HCT116 (cell line): ENCODE measurements at regions not wholly inside any gene's neighbourhood (a gene's known extent, or its start where the extent isn't known, plus 50 kb on each side); places are given as distances from the start of the nearest gene placed in this dataset.

Source experiments
- ATAC-seq: fragments of 200-7000 bp; cut with Tn5 transposase; 2 replicates; pipeline ENCODE4 v1.9.1; 2020; ENCODE audit warnings: mild to moderate bottlenecking, moderate library complexity
- BruUV-seq: library from RNA; stranded (reverse); fragments of 400-500 nt; replicated peaks from 2 replicates; lab custom pipeline; 2021; lab: Mats Ljungman, UMichigan
- CTCF ChIA-PET: fragments of 300-600 bp; sonication (Branson Sonifier 250); formaldehyde crosslinking; loops from one replicate; lab custom pipeline; 2021; ENCODE audit warnings: antibody characterized with exemption; lab: Charles Lee
- POLR2A ChIA-PET: fragments of 300-600, 350-600 bp; sonication (Branson Sonifier 250); formaldehyde crosslinking; loops from one replicate; lab custom pipeline; 2021; ENCODE audit warnings: antibody characterized with exemption; lab: Charles Lee
- RAD21 ChIA-PET, 2 experiments: fragments of 300-600 bp; sonication (Branson Sonifier 250); formaldehyde crosslinking; loops; one replicate each; lab custom pipeline; 2023; ENCODE audit warnings: low total read pairs in 2 of 2; ENCODE audit not compliant: uncharacterized antibody in 2 of 2, unreplicated experiment in 2 of 2, low non-redundant PET in 1 of 2; lab: Charles Lee
- DNase-seq: peaks from one replicate; pipeline ENCODE4 v3.0.0-alpha.2; 2010; ENCODE audit warnings: low read depth, low spot score
- H2AFZ ChIP-seq: fragments of 200-600 bp; shearing (Covaris generic), sonication (generic); 2 replicates; pipeline ENCODE4 v1.6.1; 2017; ENCODE audit warnings: low read depth, mixed run types, mixed read lengths, antibody characterized with exemption, low read length; ENCODE audit not compliant: poor library complexity, severe bottlenecking
- H3K27ac ChIP-seq: 2 replicates; pipeline ENCODE4 v1.5.1; 2012; ENCODE audit warnings: low read depth, low read length
- H3K27me3 ChIP-seq: fragments of 200-600 bp; sonication (generic); 2 replicates; pipeline ENCODE4 v1.6.1; 2016; ENCODE audit warnings: mixed run types, low read length, mixed read lengths; ENCODE audit not compliant: insufficient read depth
- H3K36me3 ChIP-seq, 2 experiments: fragments of 200-500 bp in 1 of 2; fragments of 200-600 bp in 1 of 2; sonication (Bioruptor generic) in 1 of 2; sonication (generic) in 1 of 2; 2 replicates each; pipeline versions ENCODE4 v1.5.1 to v1.6.1; 2014 to 2016; ENCODE audit warnings: low read length in 2 of 2, inconsistent platforms in 1 of 2, mixed read lengths in 1 of 2, mixed run types in 1 of 2; ENCODE audit not compliant: insufficient read depth in 2 of 2, control insufficient read depth in 1 of 2
- H3K4me1 ChIP-seq, 2 experiments: fragments of 200-600 bp in 1 of 2; sonication (generic) in 1 of 2; 2 replicates each; pipeline versions ENCODE4 v1.5.1 to v1.6.1; 2012 to 2017; ENCODE audit warnings: low read length in 2 of 2, inconsistent platforms in 1 of 2, mild to moderate bottlenecking in 1 of 2, mixed read lengths in 1 of 2, mixed run types in 1 of 2, moderate library complexity in 1 of 2; ENCODE audit not compliant: insufficient read depth in 2 of 2, control insufficient read depth in 1 of 2
- H3K4me2 ChIP-seq: fragments of 200-600 bp; sonication (generic); 2 replicates; pipeline ENCODE4 v1.6.1; 2017; ENCODE audit warnings: mixed run types, low read length, mixed read lengths
- H3K4me3 ChIP-seq, 2 experiments: fragments of 200-600 bp in 1 of 2; sonication (generic) in 1 of 2; replicated peaks in 1 of 2; 2 replicates each; pipeline ENCODE4 v1.5.1; 2011 to 2016; ENCODE audit warnings: low read length in 2 of 2, control low read depth in 1 of 2, low read depth in 1 of 2, mild to moderate bottlenecking in 1 of 2, mixed read lengths in 1 of 2, mixed run types in 1 of 2
- H3K79me2 ChIP-seq: fragments of 200-600 bp; sonication (generic); 2 replicates; pipeline ENCODE4 v1.6.1; 2017; ENCODE audit warnings: mild to moderate bottlenecking, mixed run types, low read length, moderate library complexity, mixed read lengths; ENCODE audit not compliant: insufficient read depth
- H3K9ac ChIP-seq: fragments of 200-600 bp; sonication (generic); 2 replicates; pipeline ENCODE4 v1.6.1; 2016; ENCODE audit warnings: low read length, mixed read lengths
- H3K9me2 ChIP-seq: fragments of 200-600 bp; sonication (generic), shearing (Covaris generic); 2 replicates; pipeline ENCODE4 v1.6.1; 2017; ENCODE audit warnings: mixed run types, mild to moderate bottlenecking, moderate library complexity; ENCODE audit not compliant: insufficient read depth
- H3K9me3 ChIP-seq, 2 experiments: fragments of 200-500 bp in 1 of 2; fragments of 200-600 bp in 1 of 2; sonication (Bioruptor generic) in 1 of 2; sonication (generic) in 1 of 2; 2 replicates each; pipeline ENCODE4 v1.6.1; 2014 to 2017; ENCODE audit warnings: low read length in 2 of 2, mixed read lengths in 2 of 2, inconsistent platforms in 1 of 2, low read depth in 1 of 2, mild to moderate bottlenecking in 1 of 2, mixed run types in 1 of 2, moderate library complexity in 1 of 2; ENCODE audit not compliant: control insufficient read depth in 1 of 2, insufficient read depth in 1 of 2
- H4K20me1 ChIP-seq: fragments of 200-600 bp; sonication (generic), shearing (Covaris generic); 2 replicates; pipeline ENCODE4 v1.6.1; 2017; ENCODE audit warnings: mixed run types, mild to moderate bottlenecking, moderate library complexity; ENCODE audit not compliant: insufficient read depth
- EGR1 ChIP-seq: IDR thresholded peaks from 2 replicates; pipeline ENCODE4 v1.6.1; 2012; ENCODE audit warnings: low read depth
- ELF1 ChIP-seq: IDR thresholded peaks from 2 replicates; pipeline ENCODE4 v1.6.1; 2012; ENCODE audit warnings: low read depth, borderline replicate concordance
- EZH2 ChIP-seq: fragments of 200-600 bp; sonication (generic); IDR thresholded peaks from 2 replicates; pipeline ENCODE4 v1.6.1; 2017; ENCODE audit warnings: antibody characterized with exemption, mixed run types
- FOSL1 ChIP-seq: IDR thresholded peaks from 2 replicates; pipeline ENCODE4 v1.6.1; 2012; ENCODE audit warnings: low read depth
- POLR2A ChIP-seq: IDR thresholded peaks from 2 replicates; pipeline ENCODE4 v1.7.0; 2011; ENCODE audit warnings: borderline replicate concordance; ENCODE audit not compliant: insufficient read depth, insufficient read length; ENCODE audit errors: extremely low read depth
- REST ChIP-seq: IDR thresholded peaks from 2 replicates; pipeline ENCODE4 v1.6.1; 2012; ENCODE audit warnings: low read depth
- SRF ChIP-seq: IDR thresholded peaks from 2 replicates; pipeline ENCODE4 v1.6.1; 2012; ENCODE audit warnings: low read depth
- intact Hi-C: fragments of 100-400 bp; cut with micrococcal nuclease; formaldehyde crosslinking; loops from 2 replicates; pipeline ENCODE4 v1.10.0; 2022
- TF ChIP-seq, protein P1 (sequence below): IDR thresholded peaks from 2 replicates; pipeline ENCODE4 v1.6.1; 2012

GRCh38 chr5:89045216-89045615 is 162.2 kb upstream of the MEF2C start:
- no peaks in the 10 kb centered on the region for H4K20me1 ChIP-seq
- ChIA-PET RAD21 (no interaction called here), POLR2A (no interaction called here), CTCF (no interaction called here)
- H3K27ac ChIP-seq: no peak overlapping the region
- H3K9ac ChIP-seq: no peak overlapping the region
- H3K27me3 ChIP-seq: no peaks in the 10 kb centered on the region
- intact Hi-C loops: no loop called here
- BruUV-seq: no TSS peak
- no peak overlapping the region for H3K4me2 ChIP-seq
- no peak for ATAC-seq
- no peaks in the 10 kb centered on the region for H3K9me3 ChIP-seq
- DNase-seq: no peak
- H3K4me3 ChIP-seq: no peak overlapping the region
- no peaks in the 10 kb centered on the region for H3K4me1 ChIP-seq
- no peaks in the 10 kb centered on the region for H3K79me2 ChIP-seq
- TF ChIP-seq, protein P1, sequence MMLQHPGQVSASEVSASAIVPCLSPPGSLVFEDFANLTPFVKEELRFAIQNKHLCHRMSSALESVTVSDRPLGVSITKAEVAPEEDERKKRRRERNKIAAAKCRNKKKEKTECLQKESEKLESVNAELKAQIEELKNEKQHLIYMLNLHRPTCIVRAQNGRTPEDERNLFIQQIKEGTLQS: no peak
- TF ChIP-seq EGR1 (no peak), REST (no peak), FOSL1 (no peak), POLR2A (no peak), ELF1 (no peak), SRF (no peak), EZH2 (no peak)
- H2AFZ ChIP-seq: no peak overlapping the region
- H3K36me3 ChIP-seq: no peaks in the 10 kb centered on the region
- H3K9me2 ChIP-seq: no peaks in the 10 kb centered on the region
